CD4-positive, alpha-beta T cell treated with Interleukin-4 for 4 hours (primary cell): ENCODE measurements at regions not wholly inside any gene's neighbourhood (a gene's known extent, or its start where the extent isn't known, plus 50 kb on each side); places are given as distances from the start of the nearest gene placed in this dataset.

ENCODE experiments used
- DNase-seq: peaks from one replicate; pipeline ENCODE4 v3.0.0-alpha.2; 2020

- no peak for DNase-seq
Measured at GRCh38 chr15:31925541-31925940, 104.8 kb upstream of the CHRNA7 start.

GRCh38 chr15:31930967-31931366 is 99.3 kb upstream of the CHRNA7 start:
- DNase-seq = no peak

GRCh38 chr15:31932576-31932975 is 97.7 kb upstream of the CHRNA7 start:
- no peak for DNase-seq

- DNase-seq = no peak
Measured at GRCh38 chr15:31934821-31935220, 95.5 kb upstream of the CHRNA7 start.

- DNase-seq = no peak
Measured at GRCh38 chr15:31953478-31953877, 76.8 kb upstream of the CHRNA7 start.

- DNase-seq = no peak
Measured at GRCh38 chr15:31954374-31955172, 75.7 kb upstream of the CHRNA7 start.

GRCh38 chr15:31955734-31956133 is 74.6 kb upstream of the CHRNA7 start:
- DNase-seq = no peak

- DNase-seq = no peak
Measured at GRCh38 chr15:31957581-31957980, 72.7 kb upstream of the CHRNA7 start.

- no peak for DNase-seq
Measured at GRCh38 chr15:31964586-31965307, 65.6 kb upstream of the CHRNA7 start.

GRCh38 chr15:31970007-31970406 is 60.3 kb upstream of the CHRNA7 start:
- DNase-seq = no peak

- DNase-seq = no peak
Measured at GRCh38 chr15:31973197-31973596, 57.1 kb upstream of the CHRNA7 start.

- DNase-seq = no peak
Measured at GRCh38 chr15:31974154-31974794, 56.0 kb upstream of the CHRNA7 start.

GRCh38 chr15:31974855-31975829 is 55.2 kb upstream of the CHRNA7 start:
- peak; percentile 37 for DNase-seq

- no peak for DNase-seq
Measured at GRCh38 chr15:31975830-31976229, 54.5 kb upstream of the CHRNA7 start.

GRCh38 chr15:31977138-31977537 is 53.2 kb upstream of the CHRNA7 start:
- no peak for DNase-seq

- DNase-seq = peak; percentile 20
Measured at GRCh38 chr15:31977812-31978661, 52.3 kb upstream of the CHRNA7 start.
